HG03565 (cell line): ENCODE measurements at regions not wholly inside any gene's neighbourhood (a gene's known extent, or its start where the extent isn't known, plus 50 kb on each side); places are given as distances from the start of the nearest gene placed in this dataset.

Source experiments
- ATAC-seq: cut with Tn5 transposase; IDR thresholded peaks from one replicate; pipeline ENCODE4 v1.9.1; 2021; ENCODE audit warnings: mild to moderate bottlenecking, moderate library complexity; ENCODE audit not compliant: unreplicated experiment

- no peak for ATAC-seq
These were observed 361.1 kb upstream of the CDIN1 start for GRCh38 chr15:36218322-36218721.

- ATAC-seq, result no peak
These were observed 360.4 kb upstream of the CDIN1 start for GRCh38 chr15:36218991-36219390.

- no peak for ATAC-seq
These were observed 357.4 kb upstream of the CDIN1 start for GRCh38 chr15:36221992-36222391.

- ATAC-seq, result no peak
These were observed 348.6 kb upstream of the CDIN1 start for GRCh38 chr15:36230776-36231175.

GRCh38 chr15:36232491-36232890 is 346.9 kb upstream of the CDIN1 start:
- ATAC-seq, result no peak

- no peak for ATAC-seq
These were observed 344.7 kb upstream of the CDIN1 start for GRCh38 chr15:36234743-36235142.

- no peak for ATAC-seq
These were observed 344.3 kb upstream of the CDIN1 start for GRCh38 chr15:36235173-36235572.

GRCh38 chr15:36239509-36239908 is 339.9 kb upstream of the CDIN1 start:
- no peak for ATAC-seq

- ATAC-seq, result no peak
These were observed 328.0 kb upstream of the CDIN1 start for GRCh38 chr15:36251450-36251849.

GRCh38 chr15:36252146-36252711 is 327.2 kb upstream of the CDIN1 start:
- no peak for ATAC-seq

GRCh38 chr15:36254426-36254825 is 325.0 kb upstream of the CDIN1 start:
- no peak for ATAC-seq

GRCh38 chr15:36256404-36256807 is 323.0 kb upstream of the CDIN1 start:
- no peak for ATAC-seq

GRCh38 chr15:36263666-36264065 is 315.8 kb upstream of the CDIN1 start:
- ATAC-seq, result no peak

- ATAC-seq, result no peak
These were observed 314.0 kb upstream of the CDIN1 start for GRCh38 chr15:36265422-36265821.

- no peak for ATAC-seq
These were observed 308.4 kb upstream of the CDIN1 start for GRCh38 chr15:36271048-36271447.

- ATAC-seq, result no peak
These were observed 303.8 kb upstream of the CDIN1 start for GRCh38 chr15:36275656-36276055.

- no peak for ATAC-seq
These were observed 301.2 kb upstream of the CDIN1 start for GRCh38 chr15:36278219-36278618.

GRCh38 chr15:36282821-36283220 is 296.6 kb upstream of the CDIN1 start:
- ATAC-seq, result no peak

GRCh38 chr15:36284911-36285310 is 294.5 kb upstream of the CDIN1 start:
- no peak for ATAC-seq

- ATAC-seq, result no peak
These were observed 287.9 kb upstream of the CDIN1 start for GRCh38 chr15:36291501-36291900.

GRCh38 chr15:36294359-36294758 is 285.1 kb upstream of the CDIN1 start:
- no peak for ATAC-seq

- ATAC-seq, result no peak
These were observed 277.5 kb upstream of the CDIN1 start for GRCh38 chr15:36301947-36302346.

GRCh38 chr15:36313021-36313420 is 266.4 kb upstream of the CDIN1 start:
- ATAC-seq, result no peak
